Kidney glomerular epithelial cell (primary cell): ENCODE measurements at regions not wholly inside any gene's neighbourhood (a gene's known extent, or its start where the extent isn't known, plus 50 kb on each side); places are given as distances from the start of the nearest gene placed in this dataset.
"Not testable (repeated sequence)": the region's sequence is repeated elsewhere in the genome, so short reads cannot be mapped to it uniquely, and the experiment has no call there.

Experiments used
- DNase-seq: peaks from one replicate; lab custom pipeline; 2025; lab: John Stamatoyannopoulos, UW

GRCh38 chr4:3589946-3590924, 58.0 kb upstream of the LRPAP1 start:
- not testable (repeated sequence) for DNase-seq

DNA sequence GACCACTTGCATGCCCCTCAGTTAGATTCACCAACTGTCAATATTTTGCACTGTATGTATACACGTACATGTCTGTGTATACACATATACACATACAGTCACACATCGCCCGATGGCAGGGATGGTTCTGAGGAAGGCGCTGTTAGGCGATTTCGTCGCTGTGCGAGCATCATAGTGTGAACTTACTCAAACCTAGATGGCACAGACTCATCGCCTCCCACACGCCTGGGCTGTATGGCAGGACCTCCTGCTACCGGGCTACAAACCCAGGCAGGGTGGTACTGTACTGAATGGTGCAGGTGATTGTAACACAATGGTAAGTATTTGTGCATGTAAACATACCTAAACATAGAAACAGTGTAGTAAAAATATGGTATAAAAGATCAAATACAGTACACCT, 57.2 kb upstream of the LRPAP1 start:
- DNase-seq, result not testable (repeated sequence)

DNA sequence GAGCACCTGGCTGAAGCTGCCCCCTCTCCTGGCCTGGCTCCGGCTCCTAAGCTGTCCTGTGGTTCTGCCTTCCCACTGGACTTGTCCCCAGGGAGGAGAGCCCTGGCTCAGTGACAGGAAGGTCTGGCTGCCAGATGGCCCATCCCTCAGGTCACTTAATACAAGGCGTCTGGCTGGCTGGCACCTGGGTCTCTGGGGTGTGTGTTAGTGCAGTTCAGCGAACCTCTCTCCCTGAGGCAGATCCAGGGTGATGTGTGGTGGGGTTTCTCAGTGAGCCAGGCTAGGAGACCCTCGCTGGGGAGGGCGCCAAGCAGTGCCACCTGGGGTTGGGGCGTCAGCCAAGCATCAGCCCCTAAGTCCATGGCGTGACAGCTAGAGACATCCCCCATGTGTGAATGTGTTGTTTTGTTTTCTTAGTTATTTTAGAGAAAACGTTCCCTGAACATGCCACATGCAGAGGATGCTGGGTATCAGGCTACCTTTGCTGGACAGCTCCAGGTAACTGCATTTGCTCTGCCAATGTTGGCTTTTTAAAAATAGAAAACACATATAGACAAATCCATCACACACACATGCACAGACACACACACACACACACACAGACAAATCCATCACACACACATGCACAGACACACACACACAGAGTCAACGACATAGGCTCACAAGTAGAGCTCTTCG, 56.4 kb upstream of the LRPAP1 start:
- DNase-seq, result not testable (repeated sequence)

- not testable (repeated sequence) for DNase-seq
Measured at GRCh38 chr4:3586596-3586995, 54.4 kb upstream of the LRPAP1 start.

- not testable (repeated sequence) for DNase-seq
Measured at GRCh38 chr4:3585567-3585966, 53.3 kb upstream of the LRPAP1 start.

DNA sequence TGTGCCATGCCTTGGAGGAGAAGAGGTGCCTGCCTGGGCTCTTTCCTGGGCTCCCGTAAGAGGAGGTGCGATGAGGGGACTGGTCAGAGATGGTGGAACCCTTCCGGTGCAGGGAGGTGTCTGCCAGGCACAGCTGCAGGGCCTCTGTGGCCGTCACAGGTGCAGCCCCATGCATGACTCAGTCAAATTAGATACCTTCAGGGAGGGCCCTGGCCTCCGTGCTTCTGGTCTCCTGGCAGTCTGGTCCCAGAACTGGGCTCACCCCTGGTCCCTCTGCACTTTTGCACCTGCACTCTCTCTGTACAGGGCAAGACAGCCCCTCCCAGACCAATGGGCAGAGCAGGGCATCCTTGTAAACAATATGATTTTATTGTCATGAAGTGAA, 49.9 kb upstream of the LRPAP1 start:
- DNase-seq, result no peak
